Ascending aorta (tissue), 2 donors: ENCODE measurements at regions not wholly inside any gene's neighbourhood (a gene's known extent, or its start where the extent isn't known, plus 50 kb on each side); places are given as distances from the start of the nearest gene placed in this dataset.

Source experiments
- DNase-seq, 2 donors: peaks; one replicate each; pipeline ENCODE4 v3.0.0-alpha.2; 2019; ENCODE audit warnings: low spot score in 2 of 2
- H3K27ac ChIP-seq, 2 donors: fragments of 200-600 bp; sonication (generic); one replicate each; pipeline ENCODE4 v1.5.1; 2016 to 2017; ENCODE audit warnings: mild to moderate bottlenecking in 1 of 2
- H3K27me3 ChIP-seq: fragments of 200-600 bp; sonication (generic); one replicate; pipeline ENCODE4 v1.5.1; 2017
- H3K36me3 ChIP-seq, 2 donors: fragments of 200-600 bp; sonication (generic); one replicate each; pipeline ENCODE4 v1.5.1; 2016
- H3K4me1 ChIP-seq, 2 donors: fragments of 200-600 bp; sonication (generic); one replicate each; pipeline ENCODE4 v1.5.1; 2016 to 2017; ENCODE audit warnings: mild to moderate bottlenecking in 1 of 2
- H3K4me3 ChIP-seq, 2 donors: fragments of 200-600 bp; sonication (generic); one replicate each; pipeline ENCODE4 v1.5.1; 2016 to 2017; ENCODE audit warnings: mild to moderate bottlenecking in 1 of 2
- H3K9me3 ChIP-seq, 2 donors: fragments of 200-600 bp; sonication (generic); one replicate each; pipeline ENCODE4 v1.5.1; 2016
- intact Hi-C: fragments of 100-400 bp; cut with DNase I; formaldehyde crosslinking; loops from one replicate; pipeline ENCODE4 v1.15.1; 2023
- TF ChIP-seq, protein P1 (sequence below), 3 experiments: fragments of 200-600 bp in 2 of 3; fragments of 450-650 bp in 1 of 3; sonication (generic) in 2 of 3; IDR thresholded peaks; one replicate each; pipeline ENCODE4 v1.5.1; 2016 to 2019; ENCODE audit warnings: antibody characterized with exemption in 3 of 3, mild to moderate bottlenecking in 1 of 3, moderate library complexity in 1 of 3

DNA sequence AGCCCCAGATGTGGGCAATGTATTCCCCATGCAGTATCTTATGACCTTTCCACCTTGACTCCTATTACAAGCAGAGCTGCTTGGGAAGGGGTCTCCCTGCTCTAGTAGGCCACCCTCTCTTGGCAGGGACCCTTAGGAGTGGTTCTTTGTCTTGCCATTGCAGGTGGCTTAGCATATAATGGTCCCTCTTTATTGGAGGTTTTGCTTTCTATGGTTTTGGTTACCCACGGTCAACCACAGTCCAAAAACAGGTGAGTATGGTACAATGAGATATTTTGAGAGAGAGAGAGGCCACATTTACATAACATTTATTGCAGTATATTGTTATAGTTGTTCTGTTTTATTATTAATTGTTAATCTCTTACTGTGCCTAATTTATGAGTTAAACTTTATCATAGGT is 472.8 kb upstream of the ASIC2 start:
- Histone ChIP-seq H3K27ac (no peak overlapping the region), H3K4me1 (no peaks in the 10 kb centered on the region), H3K27me3 (no peaks in the 10 kb centered on the region), H3K4me3 (no peak overlapping the region), H3K36me3 (no peaks in the 10 kb centered on the region), H3K9me3 (no peaks in the 10 kb centered on the region)
- TF ChIP-seq, protein P1, sequence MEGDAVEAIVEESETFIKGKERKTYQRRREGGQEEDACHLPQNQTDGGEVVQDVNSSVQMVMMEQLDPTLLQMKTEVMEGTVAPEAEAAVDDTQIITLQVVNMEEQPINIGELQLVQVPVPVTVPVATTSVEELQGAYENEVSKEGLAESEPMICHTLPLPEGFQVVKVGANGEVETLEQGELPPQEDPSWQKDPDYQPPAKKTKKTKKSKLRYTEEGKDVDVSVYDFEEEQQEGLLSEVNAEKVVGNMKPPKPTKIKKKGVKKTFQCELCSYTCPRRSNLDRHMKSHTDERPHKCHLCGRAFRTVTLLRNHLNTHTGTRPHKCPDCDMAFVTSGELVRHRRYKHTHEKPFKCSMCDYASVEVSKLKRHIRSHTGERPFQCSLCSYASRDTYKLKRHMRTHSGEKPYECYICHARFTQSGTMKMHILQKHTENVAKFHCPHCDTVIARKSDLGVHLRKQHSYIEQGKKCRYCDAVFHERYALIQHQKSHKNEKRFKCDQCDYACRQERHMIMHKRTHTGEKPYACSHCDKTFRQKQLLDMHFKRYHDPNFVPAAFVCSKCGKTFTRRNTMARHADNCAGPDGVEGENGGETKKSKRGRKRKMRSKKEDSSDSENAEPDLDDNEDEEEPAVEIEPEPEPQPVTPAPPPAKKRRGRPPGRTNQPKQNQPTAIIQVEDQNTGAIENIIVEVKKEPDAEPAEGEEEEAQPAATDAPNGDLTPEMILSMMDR (IDR thresholded peaks at IDR 0.05), result no peak
- DNase-seq, result no peak
- intact Hi-C loops, result no loop called here

DNA sequence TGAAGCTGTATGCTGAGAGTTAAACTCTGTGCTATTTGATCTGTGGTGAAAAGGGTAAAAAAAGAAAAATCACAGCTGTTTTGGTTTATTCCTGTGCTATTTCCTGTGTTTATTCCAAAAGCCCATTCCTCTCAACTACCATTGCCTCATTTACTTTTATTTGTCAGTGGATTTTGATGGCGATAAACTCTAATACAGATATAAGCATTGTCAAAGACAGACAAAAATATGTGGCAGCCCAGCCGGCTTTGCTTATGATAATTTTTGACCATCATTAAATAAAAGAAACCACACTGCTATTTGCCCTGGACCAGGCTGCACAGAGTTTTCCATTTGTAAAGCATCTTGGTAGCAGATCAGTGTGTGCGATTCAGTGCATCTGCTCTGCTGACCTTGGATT is 473.6 kb upstream of the ASIC2 start:
- DNase-seq, result no peak
- Histone ChIP-seq H3K9me3 (no peaks in the 10 kb centered on the region), H3K27ac (no peak overlapping the region), H3K4me3 (no peak overlapping the region), H3K36me3 (no peaks in the 10 kb centered on the region), H3K4me1 (no peaks in the 10 kb centered on the region), H3K27me3 (no peaks in the 10 kb centered on the region)
- intact Hi-C loops, result no loop called here
- TF ChIP-seq, protein P1 (IDR thresholded peaks at IDR 0.05), result no peak

DNA sequence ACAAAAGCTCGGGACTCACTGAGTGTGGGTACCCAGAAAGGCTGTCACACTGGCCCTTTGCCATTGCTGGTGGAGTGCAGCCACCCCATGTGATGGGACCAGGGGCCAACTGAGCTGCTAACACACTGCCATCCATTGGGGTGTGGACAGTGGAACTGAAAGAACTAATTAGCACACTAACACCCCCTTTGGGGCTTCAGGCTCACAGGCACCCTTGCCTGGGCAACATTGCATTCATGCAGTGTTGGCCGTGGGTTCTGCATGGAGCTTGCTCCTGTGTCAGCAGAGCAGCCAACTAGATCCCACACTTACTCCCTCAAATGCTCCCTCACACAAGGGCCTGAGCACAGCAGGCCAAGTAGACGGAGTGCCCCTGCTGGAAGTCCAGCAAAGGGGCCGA is 476.0 kb upstream of the ASIC2 start:
- intact Hi-C loops, result no loop called here
- no peaks in the 10 kb centered on the region for H3K27me3 ChIP-seq
- H3K9me3 ChIP-seq, result no peaks in the 10 kb centered on the region
- TF ChIP-seq, protein P1 (IDR thresholded peaks at IDR 0.05), result no peak
- no peaks in the 10 kb centered on the region for H3K4me1 ChIP-seq
- H3K36me3 ChIP-seq, result no peaks in the 10 kb centered on the region
- no peak overlapping the region for H3K4me3 ChIP-seq
- no peak overlapping the region for H3K27ac ChIP-seq
- no peak for DNase-seq

DNA sequence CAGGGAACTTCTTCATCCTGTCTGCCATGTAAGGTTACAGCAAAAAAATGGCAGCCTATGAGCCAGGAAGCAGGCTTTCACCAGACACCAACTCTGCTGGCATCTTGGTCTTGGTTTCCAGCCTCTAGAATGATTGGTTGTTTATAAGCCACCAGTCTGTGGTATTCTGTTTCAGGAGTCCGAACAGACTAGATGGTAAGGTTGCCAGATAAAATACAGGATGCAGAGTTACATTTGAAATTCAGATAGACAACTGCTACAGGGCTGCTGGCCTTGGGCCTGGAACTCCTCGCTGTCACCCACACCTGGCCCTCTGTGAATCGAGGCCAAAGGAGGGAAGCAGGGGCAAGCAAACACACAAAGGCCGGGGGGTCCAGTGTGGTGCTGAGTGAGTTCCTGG is 478.8 kb upstream of the CCL2 start:
- no peaks in the 10 kb centered on the region for H3K9me3 ChIP-seq
- no peaks in the 10 kb centered on the region for H3K36me3 ChIP-seq
- DNase-seq, result no peak
- H3K4me3 ChIP-seq, result no peak overlapping the region
- intact Hi-C loops, result no loop called here
- H3K27me3 ChIP-seq, result no peaks in the 10 kb centered on the region
- TF ChIP-seq, protein P1 (IDR thresholded peaks at IDR 0.05), result no peak
- H3K4me1 ChIP-seq, result no peaks in the 10 kb centered on the region
- no peak overlapping the region for H3K27ac ChIP-seq

DNA sequence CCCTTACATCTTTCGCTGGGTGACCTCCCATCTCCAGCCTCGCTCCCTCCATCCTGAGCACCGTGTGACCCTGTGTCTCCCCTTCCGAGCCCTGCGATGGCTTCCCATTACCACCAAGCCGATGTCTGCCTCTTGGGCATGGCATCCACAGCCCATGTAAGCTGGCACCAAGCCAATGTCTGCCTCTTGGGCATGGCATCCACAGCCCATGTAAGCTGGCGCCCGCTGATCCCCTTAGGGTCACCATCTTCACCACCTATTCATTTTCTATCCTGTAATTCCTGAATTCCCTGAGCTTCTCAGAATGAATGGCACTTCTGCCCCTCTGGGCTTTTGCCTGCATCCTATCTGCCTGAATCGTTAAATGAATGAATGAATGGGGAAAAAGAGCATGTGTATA is 478.2 kb upstream of the CCL2 start:
- intact Hi-C loops, result no loop called here
- no peak overlapping the region for H3K27ac ChIP-seq

DNA sequence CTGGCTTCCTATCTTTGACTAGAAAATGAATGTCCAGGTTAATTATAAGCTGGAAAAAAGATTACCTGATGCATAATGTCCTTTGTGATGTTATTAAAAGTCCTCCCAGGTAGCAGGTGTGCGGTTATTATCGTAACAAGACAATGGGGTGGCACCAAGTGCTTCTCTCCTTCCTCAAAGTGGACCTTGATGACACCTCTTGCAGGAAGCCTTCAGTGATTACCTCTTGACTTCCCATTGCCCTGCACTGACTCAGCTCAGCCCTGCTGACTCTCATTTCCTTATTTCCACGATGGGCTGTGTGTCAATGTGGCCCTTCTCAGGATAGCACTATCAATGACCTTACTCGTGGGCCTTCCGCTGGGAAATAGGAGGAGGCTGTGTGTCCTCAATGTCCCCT is 477.4 kb upstream of the CCL2 start:
- TF ChIP-seq, protein P1 (IDR thresholded peaks at IDR 0.05), result no peak
- DNase-seq, result no peak
- intact Hi-C loops, result no loop called here
- Histone ChIP-seq H3K9me3 (no peaks in the 10 kb centered on the region), H3K27me3 (no peaks in the 10 kb centered on the region), H3K36me3 (no peaks in the 10 kb centered on the region), H3K4me3 (no peak overlapping the region), H3K27ac (no peak overlapping the region), H3K4me1 (no peaks in the 10 kb centered on the region)

More for the DNA sequence above, 478.2 kb upstream of the CCL2 start:
- no peaks in the 10 kb centered on the region for H3K4me1 ChIP-seq
- H3K4me3 ChIP-seq, result no peak overlapping the region
- DNase-seq, result no peak
- no peaks in the 10 kb centered on the region for H3K36me3 ChIP-seq
- TF ChIP-seq, protein P1 (IDR thresholded peaks at IDR 0.05), result no peak
- no peaks in the 10 kb centered on the region for H3K9me3 ChIP-seq
- no peaks in the 10 kb centered on the region for H3K27me3 ChIP-seq
